A673 (cell line): ENCODE measurements at regions not wholly inside any gene's neighbourhood (a gene's known extent, or its start where the extent isn't known, plus 50 kb on each side); places are given as distances from the start of the nearest gene placed in this dataset.

Experiments
- EZH2 ChIP-seq: fragments of 200-600 bp; sonication (generic); IDR thresholded peaks from 2 replicates; pipeline ENCODE4 v1.6.1; 2017; ENCODE audit warnings: borderline replicate concordance, low read depth, mild to moderate bottlenecking, mixed read lengths, antibody characterized with exemption, low read length; ENCODE audit not compliant: poor library complexity, severe bottlenecking
- TF ChIP-seq, protein P1 (sequence below): fragments of 300-800, 200-600 bp; sonication (generic); conservative IDR thresholded peaks from 2 replicates; pipeline ENCODE4 v1.5.1; 2017; ENCODE audit warnings: low read depth, mild to moderate bottlenecking, antibody characterized with exemption, low read length, moderate library complexity, mixed read lengths

DNA sequence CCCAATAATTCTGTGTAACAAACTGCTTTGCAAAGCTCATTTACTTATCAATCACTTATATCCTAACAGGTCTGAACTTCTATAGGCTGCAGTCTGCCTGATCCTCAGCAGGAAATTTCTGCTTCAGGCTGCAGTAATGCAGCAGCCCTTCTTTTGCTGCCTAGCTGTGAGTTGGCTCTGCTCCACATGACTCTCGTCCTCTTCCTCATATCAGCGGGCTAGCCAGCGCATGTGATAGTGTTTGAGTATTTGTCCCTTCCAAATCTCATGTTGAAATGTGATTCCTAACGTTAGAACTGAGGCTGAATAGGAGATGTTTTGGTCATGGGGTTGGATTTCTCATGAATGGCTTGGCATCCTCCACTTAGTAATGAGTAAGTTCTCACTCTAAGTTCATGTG lies 387.8 kb downstream of the SEMA3D start:
- no peak for TF ChIP-seq EZH2
- TF ChIP-seq, protein P1, sequence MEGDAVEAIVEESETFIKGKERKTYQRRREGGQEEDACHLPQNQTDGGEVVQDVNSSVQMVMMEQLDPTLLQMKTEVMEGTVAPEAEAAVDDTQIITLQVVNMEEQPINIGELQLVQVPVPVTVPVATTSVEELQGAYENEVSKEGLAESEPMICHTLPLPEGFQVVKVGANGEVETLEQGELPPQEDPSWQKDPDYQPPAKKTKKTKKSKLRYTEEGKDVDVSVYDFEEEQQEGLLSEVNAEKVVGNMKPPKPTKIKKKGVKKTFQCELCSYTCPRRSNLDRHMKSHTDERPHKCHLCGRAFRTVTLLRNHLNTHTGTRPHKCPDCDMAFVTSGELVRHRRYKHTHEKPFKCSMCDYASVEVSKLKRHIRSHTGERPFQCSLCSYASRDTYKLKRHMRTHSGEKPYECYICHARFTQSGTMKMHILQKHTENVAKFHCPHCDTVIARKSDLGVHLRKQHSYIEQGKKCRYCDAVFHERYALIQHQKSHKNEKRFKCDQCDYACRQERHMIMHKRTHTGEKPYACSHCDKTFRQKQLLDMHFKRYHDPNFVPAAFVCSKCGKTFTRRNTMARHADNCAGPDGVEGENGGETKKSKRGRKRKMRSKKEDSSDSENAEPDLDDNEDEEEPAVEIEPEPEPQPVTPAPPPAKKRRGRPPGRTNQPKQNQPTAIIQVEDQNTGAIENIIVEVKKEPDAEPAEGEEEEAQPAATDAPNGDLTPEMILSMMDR: no peak
